H9 (cell line): ENCODE measurements at regions not wholly inside any gene's neighbourhood (a gene's known extent, or its start where the extent isn't known, plus 50 kb on each side); places are given as distances from the start of the nearest gene placed in this dataset.

Experiments used
- DNase-seq: peaks from one replicate; pipeline ENCODE4 v3.0.0-alpha.2; 2017
- H2AFZ ChIP-seq: one replicate; pipeline ENCODE4 v1.6.1; 2013; ENCODE audit warnings: mild to moderate bottlenecking, low read length, control low read depth, moderate library complexity
- H2AK5ac ChIP-seq: 2 replicates; pipeline ENCODE4 v1.6.1; 2013; ENCODE audit warnings: low read length, control low read depth, mixed read lengths; ENCODE audit not compliant: insufficient read length
- H2BK120ac ChIP-seq: one replicate; pipeline ENCODE4 v1.6.1; 2013; ENCODE audit warnings: low read depth, mild to moderate bottlenecking, low read length, control low read depth, inconsistent platforms; ENCODE audit not compliant: poor library complexity, severe bottlenecking
- H2BK12ac ChIP-seq: 2 replicates; pipeline ENCODE4 v1.6.1; 2013; ENCODE audit warnings: low read length, control low read depth, mixed read lengths, low read depth; ENCODE audit not compliant: insufficient read length
- H2BK15ac ChIP-seq: 2 replicates; pipeline ENCODE4 v1.6.1; 2013; ENCODE audit warnings: low read depth, low read length, control low read depth
- H2BK20ac ChIP-seq: one replicate; pipeline ENCODE4 v1.6.1; 2013; ENCODE audit warnings: low read depth, mild to moderate bottlenecking, low read length, control low read depth, inconsistent platforms; ENCODE audit not compliant: poor library complexity, severe bottlenecking
- H2BK5ac ChIP-seq: 2 replicates; pipeline ENCODE4 v1.6.1; 2013; ENCODE audit warnings: low read length, control low read depth, mixed read lengths; ENCODE audit not compliant: insufficient read length
- H3K14ac ChIP-seq: 2 replicates; pipeline ENCODE4 v1.6.1; 2013; ENCODE audit warnings: low read length, control low read depth; ENCODE audit not compliant: insufficient read depth
- H3K18ac ChIP-seq: 2 replicates; pipeline ENCODE4 v1.6.1; 2013; ENCODE audit warnings: low read depth, mild to moderate bottlenecking, mixed read lengths, low read length, control low read depth; ENCODE audit not compliant: insufficient read length
- H3K23ac ChIP-seq: 2 replicates; pipeline ENCODE4 v1.6.1; 2013; ENCODE audit warnings: low read length, control low read depth, mixed read lengths, low read depth; ENCODE audit not compliant: insufficient read length
- H3K23me2 ChIP-seq: 2 replicates; pipeline ENCODE4 v1.6.1; 2013; ENCODE audit warnings: low read depth, mild to moderate bottlenecking, mixed read lengths, low read length, control low read depth; ENCODE audit not compliant: insufficient read length, poor library complexity, severe bottlenecking
- H3K27ac ChIP-seq: 2 replicates; pipeline ENCODE4 v1.5.1; 2013; ENCODE audit warnings: low read length, control low read depth, mixed read lengths, low read depth; ENCODE audit not compliant: insufficient read length
- H3K27me3 ChIP-seq: 2 replicates; pipeline ENCODE4 v1.6.1; 2013; ENCODE audit warnings: low read length, control low read depth, inconsistent platforms; ENCODE audit not compliant: insufficient read depth
- H3K4ac ChIP-seq: 2 replicates; pipeline ENCODE4 v1.6.1; 2013; ENCODE audit warnings: low read depth, mild to moderate bottlenecking, control low read depth, inconsistent platforms, low read length, moderate library complexity
- H3K4me1 ChIP-seq: 2 replicates; pipeline ENCODE4 v1.6.1; 2013; ENCODE audit warnings: low read length, control low read depth, inconsistent platforms; ENCODE audit not compliant: insufficient read depth
- H3K4me2 ChIP-seq: 2 replicates; pipeline ENCODE4 v1.6.1; 2013; ENCODE audit warnings: low read length, control low read depth, mixed read lengths; ENCODE audit not compliant: insufficient read length, insufficient read depth
- H3K56ac ChIP-seq: 2 replicates; pipeline ENCODE4 v1.6.1; 2013; ENCODE audit warnings: low read depth, mild to moderate bottlenecking, mixed read lengths, low read length, control low read depth; ENCODE audit not compliant: insufficient read length
- H3K79me1 ChIP-seq: 2 replicates; pipeline ENCODE4 v1.6.1; 2013; ENCODE audit warnings: low read depth, mild to moderate bottlenecking, moderate library complexity, low read length, control low read depth, inconsistent platforms; ENCODE audit not compliant: insufficient read depth, poor library complexity, severe bottlenecking
- H3K79me2 ChIP-seq: 2 replicates; pipeline ENCODE4 v1.6.1; 2013; ENCODE audit warnings: low read length, control low read depth, inconsistent platforms; ENCODE audit not compliant: insufficient read depth
- H3K9ac ChIP-seq: 2 replicates; pipeline ENCODE4 v1.6.1; 2013; ENCODE audit warnings: low read length, control low read depth, mixed read lengths; ENCODE audit not compliant: insufficient read length; ENCODE audit errors: extremely low read depth
- H3K9me3 ChIP-seq: one replicate; pipeline ENCODE4 v1.6.1; 2013; ENCODE audit warnings: low read depth, low read length, inconsistent platforms; ENCODE audit not compliant: control insufficient read depth
- H3T11ph ChIP-seq: one replicate; pipeline ENCODE4 v1.6.1; 2013; ENCODE audit warnings: mild to moderate bottlenecking, low read length, control low read depth, inconsistent platforms
- H4K20me1 ChIP-seq: one replicate; pipeline ENCODE4 v1.6.1; 2013; ENCODE audit not compliant: control insufficient read depth, insufficient read length, insufficient read depth
- H4K5ac ChIP-seq: 2 replicates; pipeline ENCODE4 v1.6.1; 2013; ENCODE audit warnings: low read depth, mild to moderate bottlenecking, mixed read lengths, low read length, control low read depth; ENCODE audit not compliant: insufficient read length
- H4K8ac ChIP-seq: replicated peaks from 2 replicates; pipeline ENCODE4 v1.6.1; 2013; ENCODE audit warnings: low read length, control low read depth, mixed read lengths, low read depth; ENCODE audit not compliant: insufficient read length
- H4K91ac ChIP-seq: 2 replicates; pipeline ENCODE4 v1.6.1; 2013; ENCODE audit warnings: low read depth, mild to moderate bottlenecking, moderate library complexity, mixed read lengths, low read length, control low read depth; ENCODE audit not compliant: insufficient read length
- H3K27ac Mint-ChIP-seq, 3 experiments: 2 replicates in 2 of 3; 3 replicates in 1 of 3; pipeline ENCODE4 v1.8.0; 2020 to 2021; ENCODE audit warnings: mixed read lengths in 3 of 3, mild to moderate bottlenecking in 1 of 3, moderate library complexity in 1 of 3
- H3K27me3 Mint-ChIP-seq: 2 replicates; pipeline ENCODE4 v1.8.0; 2021; ENCODE audit warnings: low read depth, mild to moderate bottlenecking, moderate library complexity, mixed read lengths
- H3K36me3 Mint-ChIP-seq, 3 experiments: 2 replicates in 2 of 3; 3 replicates in 1 of 3; pipeline ENCODE4 v1.8.0; 2020 to 2021; ENCODE audit warnings: low read depth in 3 of 3, mixed read lengths in 3 of 3; ENCODE audit not compliant: insufficient read depth in 1 of 3
- H3K4me1 Mint-ChIP-seq, 2 experiments: 2 replicates each; pipeline ENCODE4 v1.8.0; 2020; ENCODE audit warnings: mixed read lengths in 2 of 2
- H3K4me3 Mint-ChIP-seq, 2 experiments: 2 replicates in 1 of 2; 3 replicates in 1 of 2; pipeline ENCODE4 v1.8.0; 2020 to 2021; ENCODE audit warnings: mild to moderate bottlenecking in 2 of 2, mixed read lengths in 2 of 2, moderate library complexity in 1 of 2
- H3K9me3 Mint-ChIP-seq, 2 experiments: 2 replicates in 1 of 2; 3 replicates in 1 of 2; pipeline ENCODE4 v1.8.0; 2020; ENCODE audit warnings: mild to moderate bottlenecking in 2 of 2, mixed read lengths in 2 of 2, moderate library complexity in 1 of 2
- CTCF ChIP-seq: fragments of 200-600 bp; sonication (generic); conservative IDR thresholded peaks from 3 replicates; pipeline ENCODE4 v1.8.0; 2021; ENCODE audit warnings: antibody characterized with exemption, mild to moderate bottlenecking
- WGBS: extraction: QIAGEN DNeasy Blood & Tissue Kit; methylation state at CpG from one replicate; pipeline ENCODE4 v1.1.7; 2013; ENCODE audit warnings: missing lambda C conversion rate, low lambda C conversion rate, mixed read lengths; ENCODE audit not compliant: insufficient read length; ENCODE audit errors: extremely low coverage; 5-methylcytosine and 5-hydroxymethylcytosine counted together

- Histone ChIP-seq H3K79me2 (no peaks in the 10 kb centered on the region), H4K91ac (no peak overlapping the region), H3K23ac (no peak overlapping the region), H3K4me1 (no peaks in the 10 kb centered on the region), H3K56ac (no peak overlapping the region), H2AK5ac (no peak overlapping the region), H3K4me2 (no peak overlapping the region), H4K8ac (no peak overlapping the region), H3K9me3 (no peaks in the 10 kb centered on the region), H2BK5ac (no peak overlapping the region), H3K18ac (no peak overlapping the region), H4K20me1 (no peaks in the 10 kb centered on the region), H2BK20ac (no peak overlapping the region), H2BK120ac (no peak overlapping the region), H2BK12ac (no peak overlapping the region), H2BK15ac (no peak overlapping the region), H3K27me3 (no peaks in the 10 kb centered on the region), H3K27ac (no peak overlapping the region), H3K9ac (no peak overlapping the region), H2AFZ (no peak overlapping the region), H4K5ac (no peak overlapping the region), H3K23me2 (no peaks in the 10 kb centered on the region), H3T11ph (no peak overlapping the region), H3K79me1 (no peaks in the 10 kb centered on the region), H3K14ac (no peak overlapping the region), H3K4ac (no peak overlapping the region)
- Mint-ChIP-seq H3K9me3 (no peaks in the 10 kb centered on the region; a peak in 1 of 5 replicates), H3K4me3 (no peak overlapping the region), H3K4me1 (no peaks in the 10 kb centered on the region), H3K36me3 (no peaks in the 10 kb centered on the region), H3K27ac (no peak overlapping the region), H3K27me3 (no peaks in the 10 kb centered on the region)
- no CpG with 5 or more reads among the region's 3 CpGs for WGBS
- no peak for DNase-seq
- TF ChIP-seq CTCF: no peak
These were observed 69.3 kb downstream of the MTERF1 start for GRCh38 chr7:91811236-91811635.
